CD4-positive, alpha-beta T cell treated with Interleukin-15 for 4 hours (primary cell): ENCODE measurements at regions not wholly inside any gene's neighbourhood (a gene's known extent, or its start where the extent isn't known, plus 50 kb on each side); places are given as distances from the start of the nearest gene placed in this dataset.

Experiments
- DNase-seq: peaks from one replicate; pipeline ENCODE4 v3.0.0-alpha.2; 2020; ENCODE audit warnings: low spot score

DNA sequence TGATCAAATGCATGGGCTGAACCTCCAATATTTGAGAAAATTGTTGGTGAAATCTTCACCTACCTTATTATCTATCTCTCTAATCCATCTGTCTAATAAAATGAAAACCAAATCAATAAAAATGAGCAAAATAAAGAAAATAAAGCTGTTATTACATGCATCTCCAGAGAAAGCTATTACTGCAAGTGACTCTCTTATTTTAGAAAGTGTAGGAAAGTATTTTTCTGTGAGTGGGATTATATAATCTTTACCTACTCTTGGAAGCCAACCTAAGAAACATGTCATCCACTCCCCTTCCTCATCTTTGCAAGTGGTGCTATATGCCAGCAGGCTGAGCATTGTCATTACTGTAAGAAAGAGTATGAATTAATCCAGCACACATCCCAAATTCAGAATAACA, 191.5 kb upstream of the RFC3 start:
- no peak for DNase-seq

GRCh38 chr13:33628662-33629061, 189.3 kb upstream of the RFC3 start:
- DNase-seq, result no peak

DNA sequence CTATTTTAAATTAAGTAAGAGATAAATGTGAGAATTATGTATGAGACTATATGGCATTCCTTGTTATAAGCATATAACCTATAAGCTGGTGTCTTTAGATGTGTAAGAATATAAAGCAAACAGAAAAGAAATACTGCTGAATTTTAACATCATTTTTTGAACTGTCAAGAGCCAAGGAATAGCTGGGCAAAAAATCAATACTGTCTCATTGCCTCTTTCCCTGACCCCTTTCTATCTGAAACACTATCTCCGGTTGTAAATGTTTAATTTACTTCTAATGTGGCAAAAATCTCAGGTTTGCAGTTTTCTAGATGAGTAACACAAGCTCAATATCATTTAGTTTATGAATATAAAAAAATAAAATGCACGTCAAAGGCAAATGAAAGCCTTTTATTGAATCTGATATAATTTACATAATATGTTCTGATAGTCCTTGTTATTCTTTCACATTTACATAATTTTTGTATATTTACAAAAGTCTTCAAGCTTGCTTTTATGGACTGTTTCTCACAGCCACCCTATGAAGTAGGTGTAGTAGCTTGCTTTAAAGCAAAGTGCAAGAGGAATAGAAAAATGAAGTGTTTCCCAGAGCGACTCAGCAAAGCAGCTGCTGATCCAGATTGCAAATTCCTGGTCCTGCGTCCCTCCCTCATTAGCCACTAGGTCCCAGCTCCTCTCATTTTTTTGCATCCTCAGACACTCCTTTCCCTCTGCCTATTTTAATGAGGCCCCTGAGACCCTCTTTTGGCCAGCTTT, 188.2 kb upstream of the RFC3 start:
- DNase-seq, result no peak

- DNase-seq, result no peak
Measured at GRCh38 chr13:33633701-33634545, 184.0 kb upstream of the RFC3 start.

- DNase-seq, result no peak
Measured at GRCh38 chr13:33634546-33634982, 183.4 kb upstream of the RFC3 start.

GRCh38 chr13:33636243-33636642, 181.7 kb upstream of the RFC3 start:
- DNase-seq, result no peak

DNA sequence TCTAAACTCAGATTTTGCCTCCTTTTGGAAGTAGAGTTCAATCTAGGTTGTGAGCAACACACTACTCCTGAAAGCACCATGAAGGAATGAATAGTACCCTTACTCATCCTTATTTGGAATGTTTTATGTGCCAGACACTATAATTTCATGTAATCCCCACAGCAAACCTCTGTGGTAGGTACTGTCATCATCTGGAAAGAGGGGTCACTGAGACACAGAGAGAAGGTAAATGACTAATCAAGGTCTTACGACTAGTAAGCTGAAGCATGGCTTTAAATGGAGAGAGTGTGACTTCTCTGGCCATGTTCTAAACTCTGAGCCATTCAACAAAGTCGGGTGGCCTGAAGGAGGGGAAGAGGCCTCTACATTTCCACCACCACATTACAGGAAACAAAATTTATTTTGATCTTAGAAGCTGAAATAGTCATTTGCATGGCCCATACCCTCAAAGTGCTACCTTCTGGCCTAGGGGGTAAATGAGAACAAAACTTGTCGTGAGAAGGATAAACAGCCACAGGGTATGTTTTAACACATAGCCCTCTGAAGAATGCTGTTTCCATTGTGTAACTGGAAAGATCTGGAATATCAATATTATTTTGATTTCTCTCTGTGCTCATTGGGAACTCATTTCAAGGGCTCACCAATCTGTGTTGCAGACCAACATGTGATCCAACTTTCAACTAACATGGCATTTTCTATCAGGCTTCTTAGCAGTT, 180.8 kb upstream of the RFC3 start:
- DNase-seq, result no peak

GRCh38 chr13:33637978-33638743, 179.8 kb upstream of the RFC3 start:
- DNase-seq, result no peak

GRCh38 chr13:33639158-33639557, 178.8 kb upstream of the RFC3 start:
- DNase-seq, result no peak

DNA sequence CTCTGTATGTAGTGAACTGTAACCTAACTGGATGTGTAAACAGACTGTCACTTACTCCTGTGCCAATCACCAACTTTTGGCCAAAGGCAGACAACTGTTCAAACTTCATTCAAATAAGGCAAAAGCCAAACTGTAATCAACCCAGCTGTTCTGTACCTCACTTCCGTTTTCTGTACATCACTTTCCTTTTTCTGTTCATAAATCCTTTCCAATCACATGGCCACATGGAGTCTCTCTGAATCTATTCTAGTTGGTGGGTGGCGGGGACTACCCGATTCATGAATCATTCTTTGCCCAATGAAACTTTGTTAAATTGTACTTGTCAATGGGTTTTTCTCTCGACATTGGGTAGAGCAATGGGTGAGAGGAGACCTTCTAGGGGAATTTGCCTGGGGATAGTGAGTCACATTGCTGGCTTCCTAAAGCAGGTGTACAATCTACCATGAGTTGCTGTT, 178.3 kb upstream of the RFC3 start:
- no peak for DNase-seq

GRCh38 chr13:33640832-33641231, 177.1 kb upstream of the RFC3 start:
- DNase-seq, result no peak

DNA sequence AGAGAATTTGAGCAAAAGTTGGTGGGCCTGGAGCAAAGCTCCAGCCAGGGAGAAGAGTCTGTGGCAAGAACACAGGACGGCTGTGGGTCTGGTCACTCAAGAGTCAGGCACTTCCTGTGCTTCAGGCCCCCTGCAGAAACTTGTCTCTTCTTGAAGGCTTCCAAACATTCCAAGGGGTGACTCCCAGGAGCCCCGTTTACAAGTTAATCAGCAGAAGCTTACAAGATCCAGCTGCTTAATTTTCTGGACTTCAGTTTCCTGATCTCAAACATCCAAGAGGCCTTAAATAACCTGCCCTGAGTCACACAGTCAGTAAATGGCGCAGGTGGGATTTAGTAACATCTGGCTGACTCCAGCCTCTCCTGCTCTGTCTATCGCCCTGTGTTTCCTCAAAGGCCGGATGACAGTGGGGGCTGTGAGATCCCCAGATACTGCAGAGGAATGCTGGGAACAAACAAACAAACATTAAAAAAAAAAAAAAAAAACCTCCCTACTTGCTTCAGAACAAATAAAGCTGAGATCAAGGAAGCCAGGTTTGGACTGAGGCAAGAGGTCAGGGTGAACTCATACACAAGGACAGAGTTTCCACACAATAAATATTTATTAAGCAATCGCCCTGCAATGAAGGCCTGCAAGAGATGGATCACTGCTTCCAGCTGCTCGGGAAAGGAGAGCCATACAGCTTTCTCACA, 175.4 kb upstream of the RFC3 start:
- no peak for DNase-seq

- DNase-seq, result no peak
Measured at GRCh38 chr13:33644581-33645543, 173.1 kb upstream of the RFC3 start.

DNA sequence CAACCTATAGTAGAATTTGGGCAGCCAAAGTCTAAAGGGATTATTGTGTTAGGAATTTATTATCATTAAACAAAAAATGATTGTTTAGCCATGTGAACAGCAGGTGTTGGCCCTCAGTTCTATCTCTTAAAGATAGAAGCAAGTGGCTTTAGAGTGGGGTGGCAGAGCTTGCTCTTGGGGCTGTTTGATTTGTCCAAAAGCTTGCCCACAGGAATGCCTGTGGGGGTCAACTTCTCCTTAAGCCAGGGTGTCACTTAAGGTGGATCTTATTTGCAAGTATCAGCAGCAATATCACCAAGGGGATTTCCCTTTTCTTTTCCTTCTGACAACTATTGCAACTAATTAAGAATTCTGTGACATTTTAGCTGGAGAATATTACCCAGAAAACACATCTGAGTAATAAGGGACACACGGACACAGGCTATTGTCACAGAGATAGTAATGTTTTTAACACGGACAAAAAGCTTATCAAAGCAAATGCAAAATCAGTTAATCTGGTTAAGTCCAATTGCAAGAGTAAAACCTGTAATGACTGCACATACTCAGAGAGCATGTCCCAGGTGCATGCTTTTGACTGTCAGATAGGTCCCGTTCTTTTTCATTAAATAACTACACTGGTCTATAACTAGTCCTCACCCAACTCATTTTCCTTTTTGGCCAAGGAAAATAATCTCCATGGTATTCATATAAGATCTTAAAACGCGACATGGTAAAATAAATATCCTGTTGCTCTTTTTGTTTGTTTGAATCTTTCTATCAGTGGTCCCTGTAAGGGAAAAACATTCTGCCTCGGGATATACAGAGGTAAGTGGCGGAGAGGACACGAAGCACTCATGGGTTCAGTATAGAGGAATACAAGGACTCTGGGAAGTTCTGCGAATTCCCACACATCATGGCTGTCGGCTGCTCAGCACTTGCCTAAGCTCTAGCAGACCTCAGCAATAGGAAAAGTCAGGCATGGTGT, 172.1 kb upstream of the RFC3 start:
- no peak for DNase-seq

DNA sequence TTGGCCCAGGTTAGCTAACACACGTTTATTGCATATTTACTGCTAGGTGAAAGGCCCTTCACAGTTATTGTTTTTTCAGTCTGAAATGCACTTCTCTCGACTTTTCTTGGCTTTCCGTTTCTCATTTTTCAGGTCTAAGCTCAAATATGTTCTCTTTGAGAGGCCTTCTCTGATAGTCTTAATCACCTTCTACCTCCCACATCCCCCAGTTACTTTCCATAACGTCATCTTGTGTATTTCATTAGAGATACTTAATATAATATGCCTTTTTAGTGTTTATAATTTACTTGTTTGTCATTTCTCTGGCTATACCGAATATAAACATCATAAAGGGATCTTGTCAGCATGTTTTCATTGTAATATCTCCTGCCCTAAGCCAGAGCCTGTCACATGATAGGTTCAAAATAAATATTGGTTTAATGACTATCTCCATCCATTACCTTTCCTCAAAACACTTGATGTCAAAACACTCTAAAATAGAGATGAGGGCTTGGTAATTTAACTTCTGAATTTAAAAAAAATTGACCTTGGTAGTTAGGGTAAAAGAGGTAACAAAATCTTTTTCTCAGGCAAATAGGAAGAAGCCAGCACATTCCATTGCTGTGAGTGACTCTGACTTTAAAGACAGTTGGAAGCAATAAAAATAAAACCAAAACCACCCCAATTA, 168.6 kb upstream of the RFC3 start:
- no peak for DNase-seq

DNA sequence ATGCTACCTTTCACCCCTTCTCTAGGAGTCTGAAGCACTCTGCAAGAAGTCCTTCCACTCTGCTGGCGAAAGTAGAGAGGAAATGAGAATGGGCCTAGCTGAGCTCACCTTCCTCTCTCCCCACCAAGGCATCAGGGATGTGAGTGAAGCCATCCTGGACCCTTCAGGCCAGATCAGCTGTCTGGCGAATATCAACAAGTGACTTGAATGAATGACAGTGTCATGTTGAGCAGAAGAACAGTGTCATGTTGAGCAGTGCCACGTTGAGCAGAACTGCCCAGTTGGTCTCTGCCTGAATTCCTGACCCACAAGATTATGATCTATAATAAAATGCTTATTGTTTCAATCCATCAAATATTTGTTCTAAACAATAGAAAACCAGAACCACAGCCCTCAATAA, 166.2 kb upstream of the RFC3 start:
- DNase-seq, result no peak

DNA sequence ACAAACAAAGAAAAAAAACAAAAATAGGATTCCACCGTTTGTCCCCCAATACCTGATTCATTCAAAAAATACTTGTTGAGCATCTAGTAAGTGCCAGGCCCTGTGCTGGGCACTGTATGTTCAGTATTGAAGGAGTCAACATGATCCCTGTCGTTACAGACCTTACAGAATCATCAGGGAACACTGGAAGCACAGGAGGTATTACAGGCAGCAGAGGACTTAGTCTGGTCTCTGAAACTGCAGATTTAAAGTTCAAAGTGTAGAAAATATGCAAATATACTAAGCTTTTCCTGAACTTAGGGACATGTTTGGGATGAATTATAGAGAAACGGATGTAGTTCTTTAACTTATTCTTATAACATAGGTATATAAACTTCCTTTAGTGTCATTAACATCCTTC, 160.7 kb upstream of the RFC3 start:
- no peak for DNase-seq

GRCh38 chr13:33659466-33659865, 158.5 kb upstream of the RFC3 start:
- DNase-seq, result no peak
